ENCODE measurements at regions not wholly inside any gene's neighbourhood (a gene's known extent, or its start where the extent isn't known, plus 50 kb on each side); places are given as distances from the start of the nearest gene placed in this dataset.

- DNase-seq (ENCODE audit: low read depth), result no peak
Measured at GRCh38 chr6:105907301-105907700, 178.8 kb upstream of the PRDM1 start.

DNA sequence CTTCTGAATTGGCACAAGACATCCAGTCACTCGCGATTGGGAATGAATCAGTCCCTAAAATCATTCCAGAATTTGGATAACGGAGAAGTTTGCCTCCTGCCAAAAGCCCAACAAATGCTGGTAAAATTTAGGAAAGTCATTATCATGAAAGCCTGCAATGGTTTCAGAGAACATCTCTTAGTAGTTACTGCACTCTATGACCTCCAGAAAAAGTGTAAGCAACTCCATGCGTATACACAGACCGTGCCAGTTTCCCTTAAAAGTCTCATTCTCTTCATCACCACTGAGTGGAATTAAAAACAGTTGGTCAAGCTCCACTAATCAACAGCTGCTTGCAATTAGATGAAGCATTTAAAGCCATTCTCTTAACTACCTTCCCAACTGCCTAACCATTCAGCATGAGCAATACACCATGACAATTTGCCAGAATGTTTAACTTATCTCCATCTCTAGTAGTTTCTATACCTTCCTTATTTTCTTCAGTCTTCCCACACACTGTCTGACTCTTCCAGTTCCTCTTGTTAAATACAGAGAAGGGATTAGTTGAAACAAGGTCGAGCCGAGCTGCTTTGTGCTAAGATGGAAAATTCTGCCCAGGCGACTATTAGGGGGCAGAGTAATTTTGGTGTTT, 183.6 kb upstream of the PRDM1 start:
- DNase-seq (ENCODE audit: low read depth), result no peak

GRCh38 chr6:105901583-105901982, 184.6 kb upstream of the PRDM1 start:
- no peak for DNase-seq (ENCODE audit: low read depth)

DNA sequence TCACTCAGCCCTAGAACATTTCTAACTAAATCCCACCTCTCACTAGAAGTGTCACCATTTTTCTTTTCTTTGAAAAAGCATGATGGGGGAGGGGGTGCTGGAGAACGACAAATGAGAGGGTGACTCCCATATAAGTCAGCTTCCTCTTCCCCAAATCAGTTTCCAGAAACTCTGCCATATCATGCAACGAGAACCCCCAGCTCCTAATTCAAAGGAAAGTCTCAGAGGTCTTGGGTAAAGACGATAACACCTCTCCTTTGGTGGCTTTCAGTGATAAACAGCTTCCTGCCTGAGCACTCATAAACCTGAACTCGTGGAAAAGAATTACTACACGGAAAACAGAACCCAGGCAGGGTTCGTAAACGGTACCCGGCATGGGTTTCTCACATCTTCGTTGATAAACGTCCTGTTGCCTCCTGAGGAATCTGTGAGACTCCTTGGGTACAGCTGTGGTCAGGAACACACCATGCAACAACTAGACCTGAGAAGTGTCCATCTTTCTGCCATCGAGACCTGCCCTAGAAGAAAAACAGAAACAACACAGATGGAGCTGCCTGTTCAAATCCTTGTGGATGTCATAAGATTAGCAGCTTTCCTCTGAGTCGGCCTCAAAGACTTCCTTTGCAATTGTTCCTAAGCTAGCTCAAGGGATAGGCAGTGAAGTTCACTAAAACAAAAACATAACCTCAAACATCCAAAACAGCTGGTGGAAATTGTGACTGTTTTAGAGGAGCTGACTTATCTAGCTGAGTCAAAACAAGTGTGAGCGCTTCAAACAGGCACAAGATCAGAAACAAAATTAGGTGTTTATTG, 185.8 kb upstream of the PRDM1 start:
- DNase-seq (ENCODE audit: low read depth), result peak; percentile 21

GRCh38 chr6:105898286-105898685, 187.8 kb upstream of the PRDM1 start:
- DNase-seq (ENCODE audit: low read depth), result no peak

GRCh38 chr6:105897131-105897530, 189.0 kb upstream of the PRDM1 start:
- no peak for DNase-seq (ENCODE audit: low read depth)

GRCh38 chr6:105896821-105897095, 189.4 kb upstream of the PRDM1 start:
- DNase-seq (ENCODE audit: low read depth), result no peak

- no peak for DNase-seq (ENCODE audit: low read depth)
Measured at GRCh38 chr6:105896052-105896820, 189.9 kb upstream of the PRDM1 start.

DNA sequence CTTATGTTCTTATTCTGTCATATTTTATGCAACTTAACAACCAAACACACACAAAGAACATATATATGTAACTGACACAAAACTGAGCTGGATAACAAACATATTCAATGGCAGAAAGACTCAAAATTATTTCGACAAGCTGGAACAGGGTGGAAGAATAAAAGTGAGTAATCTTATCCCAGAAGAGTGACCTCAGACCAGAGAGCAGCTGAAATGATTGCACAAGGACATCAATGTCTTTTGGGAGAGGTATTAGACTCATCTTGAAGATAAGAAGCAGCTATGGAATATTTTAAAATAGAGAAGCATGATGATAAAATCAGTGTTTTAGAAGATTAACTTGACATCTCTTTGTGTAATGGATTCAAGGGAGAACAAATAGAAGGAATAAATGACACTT, 191.6 kb upstream of the PRDM1 start:
- DNase-seq (ENCODE audit: low read depth), result no peak

- no peak for DNase-seq (ENCODE audit: low read depth)
Measured at GRCh38 chr6:105893741-105894140, 192.4 kb upstream of the PRDM1 start.

- DNase-seq (ENCODE audit: low read depth), result no peak
Measured at GRCh38 chr6:105892577-105893262, 193.4 kb upstream of the PRDM1 start.

- DNase-seq (ENCODE audit: low read depth), result no peak
Measured at GRCh38 chr6:105890521-105891244, 195.5 kb upstream of the PRDM1 start.

DNA sequence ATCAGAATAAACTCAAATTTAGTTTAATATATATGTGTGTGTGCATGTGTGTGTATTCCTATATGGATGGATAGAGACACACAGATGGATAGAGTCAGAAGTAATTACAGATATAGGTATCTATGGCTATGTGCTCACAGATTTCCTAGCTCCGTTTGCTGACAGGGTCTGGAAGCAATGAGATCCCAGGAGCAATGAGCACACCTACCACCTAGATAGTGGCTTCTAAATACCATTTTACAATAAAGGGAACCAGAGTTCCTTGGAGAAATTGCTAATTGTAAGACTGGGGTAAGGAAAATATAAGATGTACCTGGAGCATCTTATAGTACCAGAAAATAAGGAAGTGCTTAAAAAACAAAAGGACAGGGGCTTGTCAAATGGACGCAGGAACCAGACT, 196.2 kb upstream of the PRDM1 start:
- no peak for DNase-seq (ENCODE audit: low read depth)

DNA sequence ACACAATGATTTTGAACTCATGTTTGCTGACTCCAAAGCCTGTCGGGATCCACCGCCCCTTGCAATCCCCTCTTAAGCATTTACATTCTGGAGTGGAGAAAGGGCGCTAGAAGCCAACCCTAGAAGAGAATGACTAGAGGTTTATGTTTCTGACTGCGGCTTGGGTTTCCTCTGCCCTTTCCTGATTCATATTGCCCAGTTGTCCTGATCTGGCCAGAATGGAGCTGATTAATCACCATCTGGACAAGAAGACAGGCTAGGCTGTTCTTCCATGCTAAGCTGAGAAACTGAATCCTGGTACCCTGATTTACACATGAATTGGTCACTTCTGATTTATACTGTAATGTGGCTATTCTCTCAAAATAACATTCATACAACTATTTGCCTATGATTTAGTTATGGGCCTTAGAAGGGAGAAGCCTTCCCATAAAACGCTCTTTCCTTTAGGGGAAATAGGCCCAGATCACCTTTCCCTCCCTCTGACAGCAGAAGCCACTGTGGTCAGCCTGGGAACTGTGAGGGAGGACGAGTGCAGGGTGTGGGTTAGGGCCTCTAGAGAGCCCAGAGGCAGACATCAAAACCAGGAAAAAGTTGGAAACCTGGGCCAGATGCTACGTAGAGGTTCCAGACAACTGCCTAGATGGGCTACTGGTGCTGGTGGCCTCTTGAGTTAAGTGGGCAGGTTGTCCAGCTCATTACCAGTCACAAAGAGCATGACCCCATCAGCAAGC, 199.2 kb upstream of the PRDM1 start:
- DNase-seq (ENCODE audit: low read depth), result no peak

- no peak for DNase-seq (ENCODE audit: low read depth)
Measured at GRCh38 chr6:105886066-105886813, 199.9 kb upstream of the PRDM1 start.

- no peak for DNase-seq (ENCODE audit: low read depth)
Measured at GRCh38 chr6:105884426-105884825, 201.7 kb upstream of the PRDM1 start.

DNA sequence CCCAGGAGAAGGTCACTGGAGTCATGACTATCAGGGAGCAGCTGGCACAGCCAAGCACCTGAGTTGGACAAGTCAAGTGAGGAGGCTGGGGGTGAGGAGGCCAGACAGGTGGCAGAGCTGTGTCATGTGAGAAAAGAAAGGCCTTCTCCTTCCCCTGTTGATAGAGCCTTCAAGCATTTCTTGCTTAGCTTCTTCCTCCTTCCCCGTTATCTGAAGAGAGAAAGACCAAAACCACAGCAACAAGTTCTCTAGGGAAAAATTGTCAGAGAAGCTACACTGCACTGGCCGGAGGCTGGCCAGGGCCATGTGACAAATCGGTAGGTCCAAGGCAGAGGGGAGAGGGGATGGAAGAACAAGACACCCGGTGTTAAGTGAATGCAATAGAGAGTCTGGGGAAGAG, 202.1 kb upstream of the PRDM1 start:
- DNase-seq (ENCODE audit: low read depth), result no peak

- DNase-seq (ENCODE audit: low read depth), result no peak
Measured at GRCh38 chr6:105882828-105883227, 203.3 kb upstream of the PRDM1 start.

DNA sequence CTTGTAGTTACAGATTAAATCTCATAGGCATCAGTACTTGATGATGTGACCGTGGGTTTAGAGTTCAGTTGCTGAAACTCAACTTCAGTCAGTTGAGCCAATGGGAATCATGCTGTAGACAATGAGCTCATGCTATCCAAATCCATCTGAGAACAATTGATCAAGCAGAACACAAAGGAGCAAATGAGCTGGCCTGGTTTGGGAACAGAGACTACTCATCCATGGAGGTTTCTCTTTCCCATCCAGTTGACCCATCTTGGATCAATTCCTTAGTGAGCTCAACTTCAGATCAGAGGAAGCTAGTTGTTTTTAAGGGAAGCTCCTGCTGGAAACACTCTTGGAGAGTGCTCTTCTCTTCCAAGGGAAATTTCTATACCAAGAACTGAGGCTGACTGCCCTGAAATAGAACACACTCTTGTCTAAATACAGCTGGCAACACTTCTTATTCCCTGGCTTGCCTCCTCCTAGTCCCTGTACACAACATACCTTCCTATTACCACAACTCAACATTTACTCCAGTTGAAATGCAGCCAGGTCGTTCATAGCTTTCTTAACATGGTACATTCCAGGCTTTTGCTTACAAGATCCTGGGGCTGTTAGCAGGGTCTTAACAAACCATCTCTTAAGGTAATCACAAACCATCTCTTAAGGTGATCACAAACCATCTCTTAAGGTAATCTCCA, 203.9 kb upstream of the PRDM1 start:
- DNase-seq (ENCODE audit: low read depth), result no peak

DNA sequence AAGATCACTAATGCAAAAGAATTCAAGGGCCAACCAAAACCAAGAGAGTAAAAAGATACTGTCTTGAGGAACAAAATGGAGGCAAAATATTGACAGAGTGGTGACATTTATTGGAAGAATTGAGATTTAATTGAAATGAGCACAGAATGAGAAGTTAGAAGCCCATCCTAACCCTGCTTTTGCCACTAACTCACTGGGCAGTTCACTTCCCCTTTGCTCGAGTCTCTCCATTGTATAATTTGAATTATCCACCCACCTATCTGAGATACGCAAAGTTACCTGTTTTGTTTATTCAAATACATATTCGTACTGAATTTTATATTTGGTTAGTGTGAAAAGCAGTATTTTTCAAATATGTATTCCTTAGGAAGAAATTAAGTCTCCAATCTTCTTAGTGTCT, 204.5 kb upstream of the PRDM1 start:
- DNase-seq (ENCODE audit: low read depth), result no peak

Measured in activated T-cell treated with anti-CD3 and anti-CD28 coated beads for 48 hours (primary cell).